ENCODE measurements at regions not wholly inside any gene's neighbourhood (a gene's known extent, or its start where the extent isn't known, plus 50 kb on each side); places are given as distances from the start of the nearest gene placed in this dataset.

- TF ChIP-seq, protein P1, sequence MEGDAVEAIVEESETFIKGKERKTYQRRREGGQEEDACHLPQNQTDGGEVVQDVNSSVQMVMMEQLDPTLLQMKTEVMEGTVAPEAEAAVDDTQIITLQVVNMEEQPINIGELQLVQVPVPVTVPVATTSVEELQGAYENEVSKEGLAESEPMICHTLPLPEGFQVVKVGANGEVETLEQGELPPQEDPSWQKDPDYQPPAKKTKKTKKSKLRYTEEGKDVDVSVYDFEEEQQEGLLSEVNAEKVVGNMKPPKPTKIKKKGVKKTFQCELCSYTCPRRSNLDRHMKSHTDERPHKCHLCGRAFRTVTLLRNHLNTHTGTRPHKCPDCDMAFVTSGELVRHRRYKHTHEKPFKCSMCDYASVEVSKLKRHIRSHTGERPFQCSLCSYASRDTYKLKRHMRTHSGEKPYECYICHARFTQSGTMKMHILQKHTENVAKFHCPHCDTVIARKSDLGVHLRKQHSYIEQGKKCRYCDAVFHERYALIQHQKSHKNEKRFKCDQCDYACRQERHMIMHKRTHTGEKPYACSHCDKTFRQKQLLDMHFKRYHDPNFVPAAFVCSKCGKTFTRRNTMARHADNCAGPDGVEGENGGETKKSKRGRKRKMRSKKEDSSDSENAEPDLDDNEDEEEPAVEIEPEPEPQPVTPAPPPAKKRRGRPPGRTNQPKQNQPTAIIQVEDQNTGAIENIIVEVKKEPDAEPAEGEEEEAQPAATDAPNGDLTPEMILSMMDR (IDR thresholded peaks at IDR 0.05; ENCODE audit: poor library complexity) = no peak
- no peak for TF ChIP-seq EZH2 (IDR thresholded peaks at IDR 0.05; ENCODE audit: borderline replicate concordance)
Observed at GRCh38 chr12:11477110-11477509, 81.7 kb upstream of the PRB2 start.
